ENCODE measurements at regions not wholly inside any gene's neighbourhood (a gene's known extent, or its start where the extent isn't known, plus 50 kb on each side); places are given as distances from the start of the nearest gene placed in this dataset.

GRCh38 chr12:25014961-25015360 lies 66.1 kb upstream of the BCAT1 start:
- TF ChIP-seq CTCF (conservative IDR thresholded peaks at IDR 0.05; ENCODE audit: low read depth in 2 of 2): no peak
- no peak for TF ChIP-seq EZH2phosphoT487 (IDR thresholded peaks at IDR 0.05; ENCODE audit: unreplicated experiment)
- TF ChIP-seq POLR2AphosphoS5 (IDR thresholded peaks at IDR 0.05; ENCODE audit: low read depth): no peak
- TF ChIP-seq, protein P1, sequence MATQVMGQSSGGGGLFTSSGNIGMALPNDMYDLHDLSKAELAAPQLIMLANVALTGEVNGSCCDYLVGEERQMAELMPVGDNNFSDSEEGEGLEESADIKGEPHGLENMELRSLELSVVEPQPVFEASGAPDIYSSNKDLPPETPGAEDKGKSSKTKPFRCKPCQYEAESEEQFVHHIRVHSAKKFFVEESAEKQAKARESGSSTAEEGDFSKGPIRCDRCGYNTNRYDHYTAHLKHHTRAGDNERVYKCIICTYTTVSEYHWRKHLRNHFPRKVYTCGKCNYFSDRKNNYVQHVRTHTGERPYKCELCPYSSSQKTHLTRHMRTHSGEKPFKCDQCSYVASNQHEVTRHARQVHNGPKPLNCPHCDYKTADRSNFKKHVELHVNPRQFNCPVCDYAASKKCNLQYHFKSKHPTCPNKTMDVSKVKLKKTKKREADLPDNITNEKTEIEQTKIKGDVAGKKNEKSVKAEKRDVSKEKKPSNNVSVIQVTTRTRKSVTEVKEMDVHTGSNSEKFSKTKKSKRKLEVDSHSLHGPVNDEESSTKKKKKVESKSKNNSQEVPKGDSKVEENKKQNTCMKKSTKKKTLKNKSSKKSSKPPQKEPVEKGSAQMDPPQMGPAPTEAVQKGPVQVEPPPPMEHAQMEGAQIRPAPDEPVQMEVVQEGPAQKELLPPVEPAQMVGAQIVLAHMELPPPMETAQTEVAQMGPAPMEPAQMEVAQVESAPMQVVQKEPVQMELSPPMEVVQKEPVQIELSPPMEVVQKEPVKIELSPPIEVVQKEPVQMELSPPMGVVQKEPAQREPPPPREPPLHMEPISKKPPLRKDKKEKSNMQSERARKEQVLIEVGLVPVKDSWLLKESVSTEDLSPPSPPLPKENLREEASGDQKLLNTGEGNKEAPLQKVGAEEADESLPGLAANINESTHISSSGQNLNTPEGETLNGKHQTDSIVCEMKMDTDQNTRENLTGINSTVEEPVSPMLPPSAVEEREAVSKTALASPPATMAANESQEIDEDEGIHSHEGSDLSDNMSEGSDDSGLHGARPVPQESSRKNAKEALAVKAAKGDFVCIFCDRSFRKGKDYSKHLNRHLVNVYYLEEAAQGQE (IDR thresholded peaks at IDR 0.05; ENCODE audit: unreplicated experiment): no peak
- TF ChIP-seq EZH2 (IDR thresholded peaks at IDR 0.05; ENCODE audit: low read depth, unreplicated experiment): no peak
- no peak for TF ChIP-seq CREB1 (CRISPR knock-in tag; IDR thresholded peaks at IDR 0.05; ENCODE audit: low read depth)
- no peak for TF ChIP-seq JUNB (IDR thresholded peaks at IDR 0.05; ENCODE audit: unreplicated experiment)
- TF ChIP-seq STAT1 (IDR thresholded peaks at IDR 0.05; ENCODE audit: unreplicated experiment): no peak
- TF ChIP-seq NANOG (IDR thresholded peaks at IDR 0.05; ENCODE audit: borderline replicate concordance): no peak
- TF ChIP-seq ETS1 (IDR thresholded peaks at IDR 0.05): no peak
- TF ChIP-seq ZNF331 (CRISPR knock-in tag; IDR thresholded peaks at IDR 0.05; ENCODE audit: low read depth): no peak
- no peak for TF ChIP-seq ZNF114 (CRISPR knock-in tag; IDR thresholded peaks at IDR 0.05)

Data from GM23338 (cell line).